ENCODE measurements at regions not wholly inside any gene's neighbourhood (a gene's known extent, or its start where the extent isn't known, plus 50 kb on each side); places are given as distances from the start of the nearest gene placed in this dataset.

- no peak for TF ChIP-seq NFKB2 (CRISPR knock-in tag; IDR thresholded peaks at IDR 0.05; ENCODE audit: borderline replicate concordance)
- TF ChIP-seq ZNF850 (CRISPR knock-in tag; conservative IDR thresholded peaks at IDR 0.05) = no peak
- TF ChIP-seq THAP11 (CRISPR knock-in tag; IDR thresholded peaks at IDR 0.05) = no peak
- TF ChIP-seq ZNF138 (CRISPR knock-in tag; IDR thresholded peaks at IDR 0.05; ENCODE audit: low read depth) = no peak
- TF ChIP-seq ZMYM3 (CRISPR knock-in tag; IDR thresholded peaks at IDR 0.05) = no peak
- no peak for TF ChIP-seq FOXP4 (CRISPR knock-in tag; IDR thresholded peaks at IDR 0.05)
- TF ChIP-seq ZNF101 (CRISPR knock-in tag; IDR thresholded peaks at IDR 0.05; ENCODE audit: borderline replicate concordance, low read depth) = no peak
- TF ChIP-seq ZSCAN30 (CRISPR knock-in tag; IDR thresholded peaks at IDR 0.05) = no peak
- TF ChIP-seq HOMEZ (CRISPR knock-in tag; IDR thresholded peaks at IDR 0.05; ENCODE audit: low read depth) = no peak
- no peak for TF ChIP-seq NCOA2 (CRISPR knock-in tag; IDR thresholded peaks at IDR 0.05)
- TF ChIP-seq KDM2A (CRISPR knock-in tag; IDR thresholded peaks at IDR 0.05; ENCODE audit: borderline replicate concordance, low read depth) = no peak
- no peak for TF ChIP-seq ARNT (IDR thresholded peaks at IDR 0.05)
- TF ChIP-seq SMARCE1 (IDR thresholded peaks at IDR 0.05; ENCODE audit: borderline replicate concordance) = no peak
- peak; percentile 1; the same call in 1 of the 2 replicates for TF ChIP-seq ZNF280B (CRISPR knock-in tag; IDR thresholded peaks at IDR 0.05; ENCODE audit: borderline replicate concordance)
- no peak for TF ChIP-seq ATF5 (CRISPR knock-in tag; IDR thresholded peaks at IDR 0.05; ENCODE audit: low read depth)
- TF ChIP-seq STAT5B (CRISPR knock-in tag; IDR thresholded peaks at IDR 0.05) = no peak
- TF ChIP-seq E2F5 (CRISPR knock-in tag; conservative IDR thresholded peaks at IDR 0.05) = no peak
- TF ChIP-seq FIP1L1 (IDR thresholded peaks at IDR 0.05; ENCODE audit: borderline replicate concordance, insufficient read depth, low read depth, low read length) = 0 out of 2 replicates have a peak, but pooled peaks have one; percentile 17
- no peak for TF ChIP-seq SP4 (CRISPR knock-in tag; IDR thresholded peaks at IDR 0.05)
- no peak for TF ChIP-seq SNAPC2 (CRISPR knock-in tag; IDR thresholded peaks at IDR 0.05)
- TF ChIP-seq ZNF253 (CRISPR knock-in tag; IDR thresholded peaks at IDR 0.05; ENCODE audit: borderline replicate concordance) = no peak
- no peak for TF ChIP-seq DNMT3B (CRISPR knock-in tag; conservative IDR thresholded peaks at IDR 0.05)
- no peak for TF ChIP-seq ZNF432 (CRISPR knock-in tag; IDR thresholded peaks at IDR 0.05; ENCODE audit: borderline replicate concordance)
- TF ChIP-seq ZNF878 (CRISPR knock-in tag; IDR thresholded peaks at IDR 0.05) = no peak
- no peak for TF ChIP-seq MBNL3 (CRISPR knock-in tag; conservative IDR thresholded peaks at IDR 0.05)
- no peak for TF ChIP-seq SOX13 (IDR thresholded peaks at IDR 0.05)
- no peak for TF ChIP-seq SOX13 (CRISPR knock-in tag; conservative IDR thresholded peaks at IDR 0.05 in 1 of 2, IDR thresholded peaks at IDR 0.05 in 1 of 2)
Measured at GRCh38 chr14:34060651-34060999, 109.8 kb upstream of the EGLN3 start (continued).

Measured in HepG2 (cell line).